CD14-positive monocyte (primary cell): ENCODE measurements at regions not wholly inside any gene's neighbourhood (a gene's known extent, or its start where the extent isn't known, plus 50 kb on each side); places are given as distances from the start of the nearest gene placed in this dataset.

ENCODE experiments used
- DNase-seq, 3 donors: peaks; one replicate each; pipeline ENCODE4 v3.0.0-alpha.2; 2011 to 2022
- H2AFZ ChIP-seq: 2 replicates; pipeline ENCODE4 v1.6.0; 2012; ENCODE audit warnings: mild to moderate bottlenecking, low read depth, low read length, inconsistent platforms; ENCODE audit not compliant: insufficient read depth, poor library complexity, severe bottlenecking
- H3K27ac ChIP-seq, 2 donors: 1 replicate in 1 of 2; 2 replicates in 1 of 2; pipeline ENCODE4 v1.5.1; 2012 to 2013; ENCODE audit warnings: low read length in 2 of 2, control low read depth in 1 of 2, inconsistent platforms in 1 of 2, low read depth in 1 of 2, mild to moderate bottlenecking in 1 of 2
- H3K27me3 ChIP-seq, 2 donors: one replicate each; pipeline versions ENCODE4 v1.6.0 to v1.6.1; 2011 to 2013; ENCODE audit warnings: low read length in 2 of 2; ENCODE audit not compliant: control insufficient read depth in 2 of 2, insufficient read depth in 2 of 2
- H3K36me3 ChIP-seq, 2 donors: replicated peaks in 1 of 2; 1 replicate in 1 of 2; 2 replicates in 1 of 2; pipeline versions ENCODE4 v1.5.1 to v1.6.1; 2012 to 2013; ENCODE audit warnings: low read length in 2 of 2, control low read depth in 1 of 2, inconsistent platforms in 1 of 2, mild to moderate bottlenecking in 1 of 2; ENCODE audit not compliant: insufficient read depth in 2 of 2, control insufficient read depth in 1 of 2
- H3K4me1 ChIP-seq, 2 donors: 1 replicate in 1 of 2; 2 replicates in 1 of 2; pipeline versions ENCODE4 v1.5.1 to v1.6.1; 2012 to 2013; ENCODE audit warnings: low read length in 2 of 2, control low read depth in 1 of 2, inconsistent platforms in 1 of 2, mild to moderate bottlenecking in 1 of 2, moderate library complexity in 1 of 2; ENCODE audit not compliant: insufficient read depth in 2 of 2, control insufficient read depth in 1 of 2
- H3K4me2 ChIP-seq: replicated peaks from 2 replicates; pipeline ENCODE3; 2012; ENCODE audit warnings: low read length, moderate library complexity, mild to moderate bottlenecking; ENCODE audit not compliant: poor library complexity, severe bottlenecking; ENCODE audit errors: extremely low read depth
- H3K4me3 ChIP-seq, 3 experiments: fragments of 200-600 bp in 1 of 3; sonication (generic) in 1 of 3; replicated peaks in 1 of 3; 1 replicate in 2 of 3; 2 replicates in 1 of 3; pipeline ENCODE4 v1.5.1; 2011 to 2013; ENCODE audit warnings: low read length in 3 of 3, mild to moderate bottlenecking in 3 of 3, control low read depth in 2 of 3, low read depth in 2 of 3, inconsistent platforms in 1 of 3, moderate library complexity in 1 of 3
- H3K79me2 ChIP-seq: 2 replicates; pipeline ENCODE4 v1.6.0; 2012; ENCODE audit warnings: mild to moderate bottlenecking, control low read depth, inconsistent platforms, low read length, moderate library complexity; ENCODE audit not compliant: insufficient read depth
- H3K9ac ChIP-seq: 2 replicates; pipeline ENCODE4 v1.6.0; 2017; ENCODE audit warnings: low read length, mild to moderate bottlenecking; ENCODE audit not compliant: insufficient read depth, poor library complexity, severe bottlenecking
- H3K9me3 ChIP-seq, 2 donors: replicated peaks in 1 of 2; 1 replicate in 1 of 2; 2 replicates in 1 of 2; pipeline versions ENCODE4 v1.5.1 to v1.6.1; 2012 to 2013; ENCODE audit warnings: low read length in 2 of 2, control low read depth in 1 of 2; ENCODE audit not compliant: control insufficient read depth in 1 of 2, insufficient read depth in 1 of 2
- H4K20me1 ChIP-seq: 2 replicates; pipeline ENCODE4 v1.6.0; 2012; ENCODE audit warnings: mild to moderate bottlenecking, low read length, control low read depth, moderate library complexity; ENCODE audit not compliant: insufficient read depth
- H3K27ac Mint-ChIP-seq, 7 donors: one replicate each; pipeline ENCODE4 v1.8.0; 2020; ENCODE audit warnings: mild to moderate bottlenecking in 7 of 7, mixed read lengths in 7 of 7, moderate library complexity in 6 of 7, inconsistent platforms in 2 of 7
- H3K27me3 Mint-ChIP-seq, 3 donors: one replicate each; pipeline ENCODE4 v1.8.0; 2021 to 2022; ENCODE audit warnings: low read depth in 3 of 3, mild to moderate bottlenecking in 3 of 3, mixed read lengths in 3 of 3, moderate library complexity in 3 of 3, inconsistent platforms in 1 of 3
- H3K36me3 Mint-ChIP-seq, 2 donors: one replicate each; pipeline ENCODE4 v1.8.0; 2020; ENCODE audit warnings: mixed read lengths in 2 of 2, inconsistent platforms in 1 of 2, mild to moderate bottlenecking in 1 of 2
- H3K4me1 Mint-ChIP-seq: one replicate; pipeline ENCODE4 v1.8.0; 2020; ENCODE audit warnings: mild to moderate bottlenecking, mixed read lengths
- H3K4me3 Mint-ChIP-seq, 2 donors: one replicate each; pipeline ENCODE4 v1.8.0; 2020; ENCODE audit warnings: mild to moderate bottlenecking in 2 of 2, mixed read lengths in 2 of 2, moderate library complexity in 1 of 2
- H3K9me3 Mint-ChIP-seq, 7 donors: one replicate each; pipeline ENCODE4 v1.8.0; 2020 to 2022; ENCODE audit warnings: mixed read lengths in 7 of 7, mild to moderate bottlenecking in 6 of 7, moderate library complexity in 6 of 7, inconsistent platforms in 2 of 7
- WGBS: methylation state at CpG from one replicate; pipeline ENCODE4 v1.1.5; 2013; ENCODE audit warnings: missing lambda C conversion rate; ENCODE audit not compliant: insufficient coverage; 5-methylcytosine and 5-hydroxymethylcytosine counted together
- intact Hi-C, 2 donors: fragments of 100-400 bp; cut with micrococcal nuclease; formaldehyde crosslinking; loops; one replicate each; pipeline versions ENCODE4 v1.15.0 to v1.15.1; 2023
- TF ChIP-seq, protein P1 (sequence below): fragments of 200-600 bp; IDR thresholded peaks from one replicate; pipeline ENCODE4 v1.8.0; 2022; ENCODE audit warnings: antibody characterized with exemption, mild to moderate bottlenecking

DNA sequence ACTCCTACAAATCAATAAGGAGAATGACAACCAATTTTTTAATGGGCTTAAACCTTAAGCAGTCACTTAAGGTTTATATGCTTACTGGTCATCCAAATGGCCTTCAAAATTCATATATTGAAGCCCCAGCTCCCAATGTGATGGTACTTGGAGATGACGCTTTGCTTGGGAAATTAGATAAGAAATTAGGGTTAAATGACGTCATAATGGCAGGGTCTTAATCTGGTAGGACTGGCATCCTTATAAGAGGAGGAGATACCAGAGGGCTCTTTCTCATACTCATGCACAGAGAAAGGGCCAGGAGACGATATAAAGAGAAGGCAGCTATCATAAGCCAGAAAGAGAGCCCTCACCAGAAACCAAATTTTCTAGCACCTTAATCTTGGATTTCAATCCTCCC lies 350.8 kb upstream of the NFE2L3 start:
- no peak overlapping the region for H3K4me3 Mint-ChIP-seq
- Histone ChIP-seq H3K27me3 (no peaks in the 10 kb centered on the region), H3K4me3 (no peak overlapping the region), H3K9ac (no peak overlapping the region), H3K79me2 (no peaks in the 10 kb centered on the region), H3K27ac (no peak overlapping the region), H3K9me3 (no peaks in the 10 kb centered on the region), H3K36me3 (no peaks in the 10 kb centered on the region), H3K4me1 (no peaks in the 10 kb centered on the region), H4K20me1 (no peaks in the 10 kb centered on the region), H3K4me2 (no peak overlapping the region), H2AFZ (no peak overlapping the region)
- H3K27me3 Mint-ChIP-seq, result peaks cover 3 to 8% (median 8%) of the 10 kb centered on the region in 3 donors
- no peaks in the 10 kb centered on the region for H3K4me1 Mint-ChIP-seq
- no CpG with 5 or more reads among the region's 3 CpGs for WGBS
- H3K9me3 Mint-ChIP-seq, result no peaks in the 10 kb centered on the region
- TF ChIP-seq, protein P1, sequence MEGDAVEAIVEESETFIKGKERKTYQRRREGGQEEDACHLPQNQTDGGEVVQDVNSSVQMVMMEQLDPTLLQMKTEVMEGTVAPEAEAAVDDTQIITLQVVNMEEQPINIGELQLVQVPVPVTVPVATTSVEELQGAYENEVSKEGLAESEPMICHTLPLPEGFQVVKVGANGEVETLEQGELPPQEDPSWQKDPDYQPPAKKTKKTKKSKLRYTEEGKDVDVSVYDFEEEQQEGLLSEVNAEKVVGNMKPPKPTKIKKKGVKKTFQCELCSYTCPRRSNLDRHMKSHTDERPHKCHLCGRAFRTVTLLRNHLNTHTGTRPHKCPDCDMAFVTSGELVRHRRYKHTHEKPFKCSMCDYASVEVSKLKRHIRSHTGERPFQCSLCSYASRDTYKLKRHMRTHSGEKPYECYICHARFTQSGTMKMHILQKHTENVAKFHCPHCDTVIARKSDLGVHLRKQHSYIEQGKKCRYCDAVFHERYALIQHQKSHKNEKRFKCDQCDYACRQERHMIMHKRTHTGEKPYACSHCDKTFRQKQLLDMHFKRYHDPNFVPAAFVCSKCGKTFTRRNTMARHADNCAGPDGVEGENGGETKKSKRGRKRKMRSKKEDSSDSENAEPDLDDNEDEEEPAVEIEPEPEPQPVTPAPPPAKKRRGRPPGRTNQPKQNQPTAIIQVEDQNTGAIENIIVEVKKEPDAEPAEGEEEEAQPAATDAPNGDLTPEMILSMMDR, result no peak
- no peak for DNase-seq
- intact Hi-C loops, result no loop called here
- no peaks in the 10 kb centered on the region for H3K36me3 Mint-ChIP-seq
- no peak overlapping the region for H3K27ac Mint-ChIP-seq

DNA sequence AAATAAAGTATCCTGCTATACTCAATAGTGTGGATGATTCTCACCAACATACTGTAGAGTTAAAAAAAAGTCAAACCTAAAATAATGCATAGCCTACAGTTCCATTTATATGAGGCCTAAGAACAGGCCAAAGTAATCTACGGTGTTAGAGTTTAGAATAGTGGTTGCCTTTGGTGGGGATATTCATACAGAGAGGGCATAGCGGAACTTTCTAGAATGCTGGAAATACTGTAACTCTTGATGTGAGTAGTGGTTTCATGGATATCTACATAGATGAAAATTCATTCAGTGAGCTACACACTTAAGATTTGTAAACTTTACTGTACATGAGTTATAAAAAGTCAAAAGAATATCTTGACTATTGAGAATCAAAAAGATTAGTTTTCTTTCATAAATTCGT lies 349.9 kb upstream of the NFE2L3 start:
- intact Hi-C loops, result no loop called here
- H3K27ac ChIP-seq, result no peak overlapping the region
- WGBS, result 83% methylated on average over 1 of the region's 3 CpGs
- Mint-ChIP-seq H3K36me3 (no peaks in the 10 kb centered on the region), H3K4me3 (no peak overlapping the region), H3K9me3 (no peaks in the 10 kb centered on the region), H3K4me1 (no peaks in the 10 kb centered on the region), H3K27me3 (peaks cover 3 to 9% (median 8%) of the 10 kb centered on the region in 3 donors), H3K27ac (no peak overlapping the region)
- H2AFZ ChIP-seq, result no peak overlapping the region
- no peaks in the 10 kb centered on the region for H3K4me1 ChIP-seq
- no peak overlapping the region for H3K4me2 ChIP-seq
- no peaks in the 10 kb centered on the region for H4K20me1 ChIP-seq
- H3K79me2 ChIP-seq, result no peaks in the 10 kb centered on the region
- no peak overlapping the region for H3K4me3 ChIP-seq
- no peaks in the 10 kb centered on the region for H3K27me3 ChIP-seq
- DNase-seq, result no peak
- TF ChIP-seq, protein P1, result no peak
- no peaks in the 10 kb centered on the region for H3K36me3 ChIP-seq
- H3K9ac ChIP-seq, result no peak overlapping the region
- no peaks in the 10 kb centered on the region for H3K9me3 ChIP-seq
